ENCODE measurements at regions not wholly inside any gene's neighbourhood (a gene's known extent, or its start where the extent isn't known, plus 50 kb on each side); places are given as distances from the start of the nearest gene placed in this dataset.

DNA sequence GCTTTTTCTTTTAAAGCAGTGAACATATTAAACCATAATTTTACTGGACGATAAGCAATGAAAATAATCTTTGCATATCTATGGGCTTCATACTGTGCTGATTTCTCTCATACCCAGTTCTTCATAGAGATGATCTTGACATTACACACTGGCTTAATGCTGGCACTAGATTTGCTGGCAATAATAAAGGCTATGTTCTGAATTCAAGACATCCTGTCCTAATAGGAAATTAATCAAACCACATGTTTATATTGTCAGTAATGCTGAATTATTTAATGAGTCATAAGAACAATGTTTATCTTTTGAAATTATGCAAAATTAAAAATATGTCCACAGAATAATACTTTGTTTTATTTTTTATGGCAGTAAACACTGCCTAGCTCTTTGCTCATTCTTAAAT, 643.2 kb downstream of the OTOL1 start:
- TF ChIP-seq, protein P1, sequence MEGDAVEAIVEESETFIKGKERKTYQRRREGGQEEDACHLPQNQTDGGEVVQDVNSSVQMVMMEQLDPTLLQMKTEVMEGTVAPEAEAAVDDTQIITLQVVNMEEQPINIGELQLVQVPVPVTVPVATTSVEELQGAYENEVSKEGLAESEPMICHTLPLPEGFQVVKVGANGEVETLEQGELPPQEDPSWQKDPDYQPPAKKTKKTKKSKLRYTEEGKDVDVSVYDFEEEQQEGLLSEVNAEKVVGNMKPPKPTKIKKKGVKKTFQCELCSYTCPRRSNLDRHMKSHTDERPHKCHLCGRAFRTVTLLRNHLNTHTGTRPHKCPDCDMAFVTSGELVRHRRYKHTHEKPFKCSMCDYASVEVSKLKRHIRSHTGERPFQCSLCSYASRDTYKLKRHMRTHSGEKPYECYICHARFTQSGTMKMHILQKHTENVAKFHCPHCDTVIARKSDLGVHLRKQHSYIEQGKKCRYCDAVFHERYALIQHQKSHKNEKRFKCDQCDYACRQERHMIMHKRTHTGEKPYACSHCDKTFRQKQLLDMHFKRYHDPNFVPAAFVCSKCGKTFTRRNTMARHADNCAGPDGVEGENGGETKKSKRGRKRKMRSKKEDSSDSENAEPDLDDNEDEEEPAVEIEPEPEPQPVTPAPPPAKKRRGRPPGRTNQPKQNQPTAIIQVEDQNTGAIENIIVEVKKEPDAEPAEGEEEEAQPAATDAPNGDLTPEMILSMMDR (IDR thresholded peaks at IDR 0.05 in 2 of 3, conservative IDR thresholded peaks at IDR 0.05 in 1 of 3; ENCODE audit: borderline replicate concordance in 1 of 3, insufficient read depth in 1 of 3, low read depth in 2 of 3, low read length in 2 of 3): no peak
- no peak for TF ChIP-seq EZH2 (IDR thresholded peaks at IDR 0.05)
- no peak for TF ChIP-seq ELF1 (IDR thresholded peaks at IDR 0.05; ENCODE audit: borderline replicate concordance, low read depth)
- TF ChIP-seq RAD21 (IDR thresholded peaks at IDR 0.05; ENCODE audit: low read depth): no peak
- TF ChIP-seq, protein P2, sequence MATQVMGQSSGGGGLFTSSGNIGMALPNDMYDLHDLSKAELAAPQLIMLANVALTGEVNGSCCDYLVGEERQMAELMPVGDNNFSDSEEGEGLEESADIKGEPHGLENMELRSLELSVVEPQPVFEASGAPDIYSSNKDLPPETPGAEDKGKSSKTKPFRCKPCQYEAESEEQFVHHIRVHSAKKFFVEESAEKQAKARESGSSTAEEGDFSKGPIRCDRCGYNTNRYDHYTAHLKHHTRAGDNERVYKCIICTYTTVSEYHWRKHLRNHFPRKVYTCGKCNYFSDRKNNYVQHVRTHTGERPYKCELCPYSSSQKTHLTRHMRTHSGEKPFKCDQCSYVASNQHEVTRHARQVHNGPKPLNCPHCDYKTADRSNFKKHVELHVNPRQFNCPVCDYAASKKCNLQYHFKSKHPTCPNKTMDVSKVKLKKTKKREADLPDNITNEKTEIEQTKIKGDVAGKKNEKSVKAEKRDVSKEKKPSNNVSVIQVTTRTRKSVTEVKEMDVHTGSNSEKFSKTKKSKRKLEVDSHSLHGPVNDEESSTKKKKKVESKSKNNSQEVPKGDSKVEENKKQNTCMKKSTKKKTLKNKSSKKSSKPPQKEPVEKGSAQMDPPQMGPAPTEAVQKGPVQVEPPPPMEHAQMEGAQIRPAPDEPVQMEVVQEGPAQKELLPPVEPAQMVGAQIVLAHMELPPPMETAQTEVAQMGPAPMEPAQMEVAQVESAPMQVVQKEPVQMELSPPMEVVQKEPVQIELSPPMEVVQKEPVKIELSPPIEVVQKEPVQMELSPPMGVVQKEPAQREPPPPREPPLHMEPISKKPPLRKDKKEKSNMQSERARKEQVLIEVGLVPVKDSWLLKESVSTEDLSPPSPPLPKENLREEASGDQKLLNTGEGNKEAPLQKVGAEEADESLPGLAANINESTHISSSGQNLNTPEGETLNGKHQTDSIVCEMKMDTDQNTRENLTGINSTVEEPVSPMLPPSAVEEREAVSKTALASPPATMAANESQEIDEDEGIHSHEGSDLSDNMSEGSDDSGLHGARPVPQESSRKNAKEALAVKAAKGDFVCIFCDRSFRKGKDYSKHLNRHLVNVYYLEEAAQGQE (IDR thresholded peaks at IDR 0.05; ENCODE audit: low read depth): no peak

All from HCT116 (cell line).